Kidney (tissue), 13 donors: ENCODE measurements at regions not wholly inside any gene's neighbourhood (a gene's known extent, or its start where the extent isn't known, plus 50 kb on each side); places are given as distances from the start of the nearest gene placed in this dataset.

ENCODE experiments used
- DNase-seq, 5 donors: peaks; one replicate each; pipeline ENCODE4 v3.0.0-alpha.2; 2013 to 2020
- FAIRE-seq: peaks from 2 replicates; lab custom pipeline; 2012; peaks lifted over from hg19 to GRCh38; lab: Jason Lieb, UNC
- H3K27ac ChIP-seq, 2 donors: one replicate each; pipeline ENCODE4 v1.7.0; 2013; ENCODE audit warnings: low read depth in 2 of 2, low read length in 2 of 2, inconsistent platforms in 1 of 2
- H3K27me3 ChIP-seq: one replicate; pipeline ENCODE4 v1.7.1; 2013; ENCODE audit warnings: low read length, inconsistent platforms; ENCODE audit not compliant: control insufficient read depth, insufficient read depth
- H3K36me3 ChIP-seq, 3 donors: one replicate each; pipeline versions ENCODE4 v1.7.0 to v1.7.1; 2013; ENCODE audit warnings: low read length in 3 of 3, control low read depth in 1 of 3, inconsistent platforms in 1 of 3; ENCODE audit not compliant: insufficient read depth in 3 of 3, control insufficient read depth in 2 of 3
- H3K4me1 ChIP-seq, 3 donors: one replicate each; pipeline versions ENCODE4 v1.7.0 to v1.7.1; 2013; ENCODE audit warnings: low read length in 3 of 3, inconsistent platforms in 1 of 3, low read depth in 1 of 3; ENCODE audit not compliant: control insufficient read depth in 2 of 3, insufficient read depth in 2 of 3
- H3K4me3 ChIP-seq, 3 donors: one replicate each; pipeline versions ENCODE4 v1.7.0 to v1.8.1; 2013; ENCODE audit warnings: low read length in 3 of 3, control low read depth in 1 of 3, inconsistent platforms in 1 of 3
- H3K9ac ChIP-seq, 3 donors: one replicate each; pipeline versions ENCODE4 v1.7.0 to v1.7.1; 2013; ENCODE audit warnings: low read length in 3 of 3, control low read depth in 1 of 3, inconsistent platforms in 1 of 3
- H3K9me3 ChIP-seq, 3 donors: one replicate each; pipeline versions ENCODE4 v1.7.0 to v1.7.1; 2013; ENCODE audit warnings: low read length in 3 of 3, control low read depth in 1 of 3, inconsistent platforms in 1 of 3; ENCODE audit not compliant: control insufficient read depth in 2 of 3, insufficient read depth in 1 of 3
- CTCF ChIP-seq: IDR thresholded peaks from 3 replicates; pipeline ENCODE4 v1.5.1; 2012; ENCODE audit warnings: mild to moderate bottlenecking, moderate library complexity, borderline replicate concordance; ENCODE audit not compliant: insufficient read depth; ENCODE audit errors: extremely low read depth
- intact Hi-C: fragments of 100-400 bp; cut with DNase I; formaldehyde crosslinking; loops from one replicate; pipeline ENCODE4 v1.11.1; 2022
- donor health status: control.
- donor health status: control.
- donor health status: control.
- donor health status: control.
- donor health status: control.
- donor health status: DM: yes; HTN: yes; CAD: no.
- donor health status: Normal renal cell carcinoma (clear cell type).

- FAIRE-seq = no peak
- no peaks in the 10 kb centered on the region for H3K4me1 ChIP-seq
- intact Hi-C loops = no loop called here
- no peaks in the 10 kb centered on the region for H3K27me3 ChIP-seq
- no peak overlapping the region for H3K9ac ChIP-seq
- no peaks in the 10 kb centered on the region for H3K9me3 ChIP-seq
- H3K27ac ChIP-seq = no peak overlapping the region
- no peak for TF ChIP-seq CTCF
- DNase-seq = no peak
- H3K36me3 ChIP-seq = no peaks in the 10 kb centered on the region
- H3K4me3 ChIP-seq = no peak overlapping the region
Observed at GRCh38 chr13:84137292-84137691, 255.0 kb upstream of the SLITRK1 start.

GRCh38 chr13:84136582-84136981, 254.3 kb upstream of the SLITRK1 start:
- DNase-seq (no peak), FAIRE-seq (no peak)
- no peaks in the 10 kb centered on the region for H3K27me3 ChIP-seq
- no peaks in the 10 kb centered on the region for H3K4me1 ChIP-seq
- no peaks in the 10 kb centered on the region for H3K9me3 ChIP-seq
- intact Hi-C loops = no loop called here
- no peaks in the 10 kb centered on the region for H3K36me3 ChIP-seq
- H3K4me3 ChIP-seq = no peak overlapping the region
- H3K9ac ChIP-seq = no peak overlapping the region
- no peak for TF ChIP-seq CTCF
- H3K27ac ChIP-seq = no peak overlapping the region

- TF ChIP-seq CTCF = no peak
- Histone ChIP-seq H3K27ac (no peak overlapping the region), H3K4me1 (no peaks in the 10 kb centered on the region), H3K9me3 (no peaks in the 10 kb centered on the region), H3K36me3 (no peaks in the 10 kb centered on the region), H3K4me3 (no peak overlapping the region), H3K9ac (no peak overlapping the region), H3K27me3 (no peaks in the 10 kb centered on the region)
- DNase-seq (no peak), FAIRE-seq (no peak)
- intact Hi-C loops = no loop called here
Observed at GRCh38 chr13:84132491-84132890, 250.2 kb upstream of the SLITRK1 start.

GRCh38 chr13:84131249-84131648, 249.0 kb upstream of the SLITRK1 start:
- intact Hi-C loops = no loop called here
- Histone ChIP-seq H3K4me1 (no peaks in the 10 kb centered on the region), H3K9ac (no peak overlapping the region), H3K27me3 (no peaks in the 10 kb centered on the region), H3K9me3 (no peaks in the 10 kb centered on the region), H3K36me3 (no peaks in the 10 kb centered on the region), H3K27ac (no peak overlapping the region), H3K4me3 (no peak overlapping the region)
- FAIRE-seq = no peak
- DNase-seq = no peak
- TF ChIP-seq CTCF = no peak
